ENCODE measurements at regions not wholly inside any gene's neighbourhood (a gene's known extent, or its start where the extent isn't known, plus 50 kb on each side); places are given as distances from the start of the nearest gene placed in this dataset.

DNA sequence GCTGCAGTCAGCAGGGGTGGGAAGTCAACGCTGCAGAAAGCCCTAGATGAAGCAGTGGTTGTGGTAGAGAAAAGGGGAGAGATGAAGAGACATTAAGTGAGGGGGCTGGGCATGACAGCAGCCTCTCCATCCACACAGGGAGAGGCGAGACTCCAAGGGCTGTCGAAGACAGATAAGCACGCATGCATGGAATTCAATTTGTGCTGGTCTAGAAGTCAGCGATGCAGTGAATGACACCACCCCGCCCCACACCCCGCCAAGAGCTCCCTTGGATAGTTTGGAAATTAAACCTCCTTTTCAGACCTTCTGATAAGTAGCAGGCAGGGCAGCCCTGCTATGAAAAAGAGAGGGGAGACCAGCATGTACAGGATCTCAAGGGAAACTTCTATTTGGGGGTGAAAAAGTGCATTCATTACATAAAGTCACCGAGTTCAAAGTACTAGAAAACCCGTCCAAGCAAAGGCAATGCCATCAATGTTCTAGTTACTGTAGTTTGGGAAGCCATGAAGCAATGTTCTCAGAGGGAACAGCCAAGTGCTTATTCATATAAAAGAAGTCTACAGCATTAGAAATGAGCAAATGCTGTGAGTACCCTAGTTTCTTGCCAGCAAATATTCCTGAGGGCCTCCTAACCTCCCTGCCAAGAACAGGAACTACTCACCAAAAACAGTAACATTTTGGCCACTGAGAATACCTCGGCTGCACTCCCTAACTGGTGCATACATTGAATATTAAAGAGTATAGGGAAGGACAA is 152.3 kb upstream of the ANXA10 start:
- TF ChIP-seq, protein P1, sequence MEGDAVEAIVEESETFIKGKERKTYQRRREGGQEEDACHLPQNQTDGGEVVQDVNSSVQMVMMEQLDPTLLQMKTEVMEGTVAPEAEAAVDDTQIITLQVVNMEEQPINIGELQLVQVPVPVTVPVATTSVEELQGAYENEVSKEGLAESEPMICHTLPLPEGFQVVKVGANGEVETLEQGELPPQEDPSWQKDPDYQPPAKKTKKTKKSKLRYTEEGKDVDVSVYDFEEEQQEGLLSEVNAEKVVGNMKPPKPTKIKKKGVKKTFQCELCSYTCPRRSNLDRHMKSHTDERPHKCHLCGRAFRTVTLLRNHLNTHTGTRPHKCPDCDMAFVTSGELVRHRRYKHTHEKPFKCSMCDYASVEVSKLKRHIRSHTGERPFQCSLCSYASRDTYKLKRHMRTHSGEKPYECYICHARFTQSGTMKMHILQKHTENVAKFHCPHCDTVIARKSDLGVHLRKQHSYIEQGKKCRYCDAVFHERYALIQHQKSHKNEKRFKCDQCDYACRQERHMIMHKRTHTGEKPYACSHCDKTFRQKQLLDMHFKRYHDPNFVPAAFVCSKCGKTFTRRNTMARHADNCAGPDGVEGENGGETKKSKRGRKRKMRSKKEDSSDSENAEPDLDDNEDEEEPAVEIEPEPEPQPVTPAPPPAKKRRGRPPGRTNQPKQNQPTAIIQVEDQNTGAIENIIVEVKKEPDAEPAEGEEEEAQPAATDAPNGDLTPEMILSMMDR (IDR thresholded peaks at IDR 0.05) = no peak
- no peak for TF ChIP-seq POLR2A (IDR thresholded peaks at IDR 0.05)

Data from thyroid gland (tissue), 4 donors.